Activated CD4-positive, alpha-beta T cell treated with anti-CD3 and anti-CD28 coated beads, Interleukin-2, amount 10 ng/mL, durations not matched to agents 7 days and 5 days (primary cell): ENCODE measurements at regions not wholly inside any gene's neighbourhood (a gene's known extent, or its start where the extent isn't known, plus 50 kb on each side); places are given as distances from the start of the nearest gene placed in this dataset.

Experiments used
- CTCF ChIA-PET: fragments of 350-600 bp; sonication (Branson Sonifier 250); formaldehyde crosslinking; loops from one replicate; lab custom pipeline; 2021; ENCODE audit warnings: antibody characterized with exemption; lab: Charles Lee
- POLR2A ChIA-PET: fragments of 350-600 bp; sonication (Branson Sonifier 250); formaldehyde crosslinking; loops from one replicate; lab custom pipeline; 2021; ENCODE audit warnings: antibody characterized with exemption; lab: Charles Lee
- DNase-seq: peaks from one replicate; pipeline ENCODE4 v3.0.0-alpha.2; 2020
- H3K27ac Mint-ChIP-seq: one replicate; pipeline ENCODE4 v1.8.0; 2021; ENCODE audit warnings: mild to moderate bottlenecking, moderate library complexity, mixed read lengths
- H3K27me3 Mint-ChIP-seq: one replicate; pipeline ENCODE4 v1.8.0; 2021; ENCODE audit warnings: mixed read lengths
- H3K36me3 Mint-ChIP-seq: one replicate; pipeline ENCODE4 v1.8.0; 2021; ENCODE audit warnings: low read depth, mixed read lengths
- H3K4me1 Mint-ChIP-seq: one replicate; pipeline ENCODE4 v1.8.0; 2021; ENCODE audit warnings: mixed read lengths
- H3K4me3 Mint-ChIP-seq: one replicate; pipeline ENCODE4 v1.8.0; 2021; ENCODE audit warnings: mild to moderate bottlenecking, moderate library complexity, mixed read lengths
- H3K9me3 Mint-ChIP-seq: one replicate; pipeline ENCODE4 v1.8.0; 2021; ENCODE audit warnings: mixed read lengths

DNA sequence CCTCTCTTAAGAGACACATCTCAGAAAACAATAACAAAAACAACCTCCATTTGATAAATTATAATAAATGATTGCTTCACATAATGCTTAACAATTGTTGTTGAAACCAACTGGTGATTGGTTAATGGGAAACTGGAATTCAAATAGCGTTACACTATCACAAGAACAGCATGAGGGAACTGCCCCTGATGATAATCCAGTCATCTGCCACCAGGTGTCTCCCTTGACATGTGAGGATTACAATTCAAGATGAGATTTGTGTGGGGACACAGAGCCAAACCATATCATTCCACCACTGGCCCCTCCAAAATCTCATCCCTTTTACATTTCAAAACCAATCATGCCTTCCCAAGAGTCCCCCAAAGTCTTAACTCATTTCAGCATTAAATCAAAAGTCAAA, 375.9 kb downstream of the BMPER start:
- no peak overlapping the region for H3K4me3 Mint-ChIP-seq
- DNase-seq = no peak
- no peak overlapping the region for H3K27ac Mint-ChIP-seq
- H3K4me1 Mint-ChIP-seq = peaks cover 8% of the 10 kb centered on the region
- POLR2A ChIA-PET = no interaction called here
- CTCF ChIA-PET = no interaction called here
- no peaks in the 10 kb centered on the region for H3K27me3 Mint-ChIP-seq
- no peaks in the 10 kb centered on the region for H3K36me3 Mint-ChIP-seq
- H3K9me3 Mint-ChIP-seq = peaks cover 16% of the 10 kb centered on the region

DNA sequence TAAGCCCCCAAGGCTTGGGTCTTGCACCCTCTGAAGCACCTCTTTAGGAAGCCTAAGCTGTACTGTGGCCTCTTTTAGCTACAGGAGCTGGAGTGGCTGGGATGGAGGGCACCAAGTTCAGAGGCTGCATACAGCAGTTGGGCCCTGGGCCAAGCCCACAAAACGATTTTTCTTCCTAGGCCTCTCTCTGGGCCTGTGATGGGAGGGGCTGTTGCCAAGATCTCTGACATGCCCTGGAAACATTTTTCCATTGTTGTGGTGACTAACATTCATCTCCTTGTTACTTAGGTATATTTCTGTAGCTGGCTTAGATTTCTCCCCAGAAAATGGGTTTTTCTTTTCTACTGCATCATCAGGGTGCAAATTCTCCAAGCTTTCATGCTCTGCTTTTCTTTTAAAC, 375.7 kb upstream of the NPSR1 start:
- POLR2A ChIA-PET = no interaction called here
- Mint-ChIP-seq H3K36me3 (no peaks in the 10 kb centered on the region), H3K4me1 (peaks cover 5% of the 10 kb centered on the region), H3K27ac (no peak overlapping the region), H3K27me3 (no peaks in the 10 kb centered on the region), H3K9me3 (peaks cover 13% of the 10 kb centered on the region), H3K4me3 (no peak overlapping the region)
- no peak for DNase-seq
- CTCF ChIA-PET = no interaction called here

GRCh38 chr7:34296663-34297062, 361.4 kb upstream of the NPSR1 start:
- no peak for DNase-seq
- Mint-ChIP-seq H3K36me3 (no peaks in the 10 kb centered on the region), H3K9me3 (no peaks in the 10 kb centered on the region), H3K27ac (no peak overlapping the region), H3K4me1 (no peaks in the 10 kb centered on the region), H3K27me3 (no peaks in the 10 kb centered on the region), H3K4me3 (no peak overlapping the region)
- POLR2A ChIA-PET = no interaction called here
- CTCF ChIA-PET = no interaction called here

DNA sequence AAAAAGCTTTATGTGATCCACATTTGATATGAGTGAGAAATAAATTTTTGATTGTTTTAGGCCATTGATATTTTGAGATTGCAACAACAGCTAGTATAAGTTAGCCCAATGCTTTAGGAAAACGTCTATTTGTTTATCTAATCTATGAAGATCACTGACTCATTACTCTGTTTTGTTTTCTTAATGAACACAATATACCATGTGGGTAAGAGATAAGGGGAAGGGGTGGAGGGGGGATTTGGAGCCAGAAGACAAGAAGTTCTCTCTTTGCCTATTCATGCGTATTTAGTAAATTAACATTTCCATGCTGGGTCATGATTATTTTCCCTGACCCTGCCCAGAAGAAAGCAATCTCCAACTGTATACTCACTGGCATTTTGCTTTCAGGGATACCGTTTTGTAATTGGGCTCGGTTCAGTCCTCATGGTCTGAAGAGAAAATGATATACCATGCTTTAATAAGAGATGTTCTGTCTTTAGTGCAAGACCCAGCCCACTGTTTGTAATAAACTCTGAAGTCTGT, 359.5 kb upstream of the NPSR1 start:
- DNase-seq = no peak
- H3K36me3 Mint-ChIP-seq = no peaks in the 10 kb centered on the region
- ChIA-PET POLR2A (no interaction called here), CTCF (no interaction called here)
- H3K27ac Mint-ChIP-seq = no peak overlapping the region
- no peak overlapping the region for H3K4me3 Mint-ChIP-seq
- H3K9me3 Mint-ChIP-seq = no peaks in the 10 kb centered on the region
- no peaks in the 10 kb centered on the region for H3K27me3 Mint-ChIP-seq
- no peaks in the 10 kb centered on the region for H3K4me1 Mint-ChIP-seq

- H3K36me3 Mint-ChIP-seq = no peaks in the 10 kb centered on the region
- ChIA-PET CTCF (no interaction called here), POLR2A (no interaction called here)
- no peak for DNase-seq
- H3K9me3 Mint-ChIP-seq = no peaks in the 10 kb centered on the region
- H3K27me3 Mint-ChIP-seq = no peaks in the 10 kb centered on the region
- H3K27ac Mint-ChIP-seq = no peak overlapping the region
- no peaks in the 10 kb centered on the region for H3K4me1 Mint-ChIP-seq
- H3K4me3 Mint-ChIP-seq = no peak overlapping the region
These were observed 359.0 kb upstream of the NPSR1 start for GRCh38 chr7:34299066-34299465.

DNA sequence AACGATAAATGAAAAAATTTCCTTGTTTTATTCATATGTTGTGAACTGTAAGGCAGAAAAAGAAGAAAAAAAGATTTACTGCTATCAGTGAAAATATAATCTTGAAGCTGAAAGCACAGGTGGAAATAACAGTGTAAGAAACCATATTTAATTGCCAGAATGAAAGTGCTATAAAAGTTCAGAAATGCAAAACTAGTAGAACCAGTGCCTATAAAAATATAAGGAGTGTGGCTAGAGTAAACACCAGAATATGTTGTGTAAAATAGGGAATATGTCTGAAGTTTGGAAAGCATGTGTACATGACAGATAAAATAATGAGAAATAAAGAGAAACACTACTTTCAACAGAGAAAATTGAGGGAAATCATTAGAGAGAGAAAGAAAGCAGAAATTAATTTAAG, 350.5 kb upstream of the NPSR1 start:
- Mint-ChIP-seq H3K36me3 (no peaks in the 10 kb centered on the region), H3K27ac (no peak overlapping the region), H3K4me3 (no peak overlapping the region), H3K4me1 (no peaks in the 10 kb centered on the region), H3K9me3 (peaks cover 7% of the 10 kb centered on the region), H3K27me3 (no peaks in the 10 kb centered on the region)
- CTCF ChIA-PET = no interaction called here
- no peak for DNase-seq
- POLR2A ChIA-PET = no interaction called here

- POLR2A ChIA-PET = no interaction called here
- H3K27ac Mint-ChIP-seq = no peak overlapping the region
- H3K27me3 Mint-ChIP-seq = no peaks in the 10 kb centered on the region
- DNase-seq = no peak
- H3K4me1 Mint-ChIP-seq = no peaks in the 10 kb centered on the region
- peaks cover 11% of the 10 kb centered on the region for H3K9me3 Mint-ChIP-seq
- H3K4me3 Mint-ChIP-seq = no peak overlapping the region
- CTCF ChIA-PET = interaction anchor here (0.7 kb wide), 1 partner anchor 248 kb away, joined by 4 read pairs; no protein-coding TSS in a partner anchor
- H3K36me3 Mint-ChIP-seq = no peaks in the 10 kb centered on the region
These were observed 349.4 kb upstream of the NPSR1 start for GRCh38 chr7:34308595-34308994.

- POLR2A ChIA-PET = no interaction called here
- DNase-seq = no peak
- CTCF ChIA-PET = interaction anchor here (0.7 kb wide), 1 partner anchor 248 kb away, joined by 4 read pairs; no protein-coding TSS in a partner anchor
- no peak overlapping the region for H3K4me3 Mint-ChIP-seq
- no peaks in the 10 kb centered on the region for H3K4me1 Mint-ChIP-seq
- peaks cover 11% of the 10 kb centered on the region for H3K9me3 Mint-ChIP-seq
- H3K36me3 Mint-ChIP-seq = no peaks in the 10 kb centered on the region
- no peaks in the 10 kb centered on the region for H3K27me3 Mint-ChIP-seq
- no peak overlapping the region for H3K27ac Mint-ChIP-seq
These were observed 348.9 kb upstream of the NPSR1 start for GRCh38 chr7:34309116-34309515.

GRCh38 chr7:34309584-34309983, 348.4 kb upstream of the NPSR1 start:
- Mint-ChIP-seq H3K27ac (no peak overlapping the region), H3K4me3 (no peak overlapping the region), H3K36me3 (no peaks in the 10 kb centered on the region), H3K9me3 (peaks cover 11% of the 10 kb centered on the region), H3K4me1 (no peaks in the 10 kb centered on the region), H3K27me3 (no peaks in the 10 kb centered on the region)
- CTCF ChIA-PET = interaction anchor here (0.7 kb wide), 1 partner anchor 247 kb away, joined by 4 read pairs; no protein-coding TSS in a partner anchor
- POLR2A ChIA-PET = no interaction called here
- no peak for DNase-seq

DNA sequence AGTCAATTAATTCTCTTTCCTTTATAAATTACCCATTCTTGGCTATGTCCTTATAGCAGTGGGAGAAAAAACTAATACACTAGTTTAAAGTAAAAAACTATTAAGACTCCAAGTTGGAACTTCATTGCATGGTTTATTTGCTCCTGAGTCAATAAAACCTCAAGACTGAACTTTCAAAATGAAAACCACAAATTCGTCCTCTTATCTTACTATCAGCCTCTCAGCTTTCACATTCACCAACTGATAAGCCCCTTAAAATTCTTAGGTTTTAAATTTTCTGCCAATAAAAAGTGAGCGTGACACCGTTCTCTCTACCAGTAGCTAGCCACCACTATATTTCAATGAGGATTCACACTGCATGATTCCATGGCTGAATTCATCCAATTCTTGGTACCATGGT, 346.4 kb upstream of the NPSR1 start:
- no peaks in the 10 kb centered on the region for H3K4me1 Mint-ChIP-seq
- no peak overlapping the region for H3K27ac Mint-ChIP-seq
- no peaks in the 10 kb centered on the region for H3K36me3 Mint-ChIP-seq
- ChIA-PET POLR2A (no interaction called here), CTCF (no interaction called here)
- no peak for DNase-seq
- H3K9me3 Mint-ChIP-seq = peaks cover 11% of the 10 kb centered on the region
- H3K27me3 Mint-ChIP-seq = no peaks in the 10 kb centered on the region
- H3K4me3 Mint-ChIP-seq = no peak overlapping the region

GRCh38 chr7:34312624-34313023, 345.4 kb upstream of the NPSR1 start:
- no peaks in the 10 kb centered on the region for H3K4me1 Mint-ChIP-seq
- H3K9me3 Mint-ChIP-seq = peaks cover 11% of the 10 kb centered on the region

GRCh38 chr7:34313289-34313688, 344.7 kb upstream of the NPSR1 start:
- Mint-ChIP-seq H3K4me1 (no peaks in the 10 kb centered on the region), H3K27ac (no peak overlapping the region), H3K9me3 (peaks cover 11% of the 10 kb centered on the region), H3K4me3 (no peak overlapping the region), H3K36me3 (no peaks in the 10 kb centered on the region), H3K27me3 (no peaks in the 10 kb centered on the region)
- ChIA-PET POLR2A (no interaction called here), CTCF (no interaction called here)
- no peak for DNase-seq

More at GRCh38 chr7:34312624-34313023, 345.4 kb upstream of the NPSR1 start:
- no peaks in the 10 kb centered on the region for H3K27me3 Mint-ChIP-seq
- no peak overlapping the region for H3K4me3 Mint-ChIP-seq
- no peak for DNase-seq
- H3K36me3 Mint-ChIP-seq = no peaks in the 10 kb centered on the region
- POLR2A ChIA-PET = no interaction called here
- no peak overlapping the region for H3K27ac Mint-ChIP-seq
- CTCF ChIA-PET = no interaction called here

GRCh38 chr7:34315032-34315431, 343.0 kb upstream of the NPSR1 start:
- Mint-ChIP-seq H3K9me3 (peaks cover 11% of the 10 kb centered on the region), H3K27ac (no peak overlapping the region), H3K27me3 (no peaks in the 10 kb centered on the region), H3K36me3 (no peaks in the 10 kb centered on the region), H3K4me3 (no peak overlapping the region), H3K4me1 (no peaks in the 10 kb centered on the region)
- ChIA-PET POLR2A (no interaction called here), CTCF (no interaction called here)
- no peak for DNase-seq

DNA sequence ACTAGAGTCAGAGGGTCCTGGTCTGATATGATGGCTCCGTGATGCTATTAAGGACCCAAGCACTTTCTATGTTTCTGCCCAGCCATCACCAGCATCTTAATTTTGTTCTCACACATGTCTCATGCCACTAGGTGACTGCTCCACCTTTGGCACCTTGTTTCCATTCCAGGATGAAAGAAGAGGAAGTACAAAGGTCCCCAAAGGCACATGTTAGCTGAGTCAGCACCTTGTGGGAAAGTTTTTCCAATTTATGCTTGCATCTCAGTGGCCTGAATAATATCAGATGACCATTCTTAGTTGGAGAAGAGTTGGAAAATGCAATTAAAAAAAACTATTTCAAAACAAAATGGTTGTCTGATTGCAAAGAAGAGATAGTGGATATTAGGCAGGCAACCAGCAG, 341.0 kb upstream of the NPSR1 start:
- Mint-ChIP-seq H3K4me3 (no peak overlapping the region), H3K4me1 (no peaks in the 10 kb centered on the region), H3K27ac (no peak overlapping the region), H3K27me3 (peaks cover 9% of the 10 kb centered on the region), H3K9me3 (peaks cover 9% of the 10 kb centered on the region), H3K36me3 (no peaks in the 10 kb centered on the region)
- ChIA-PET CTCF (no interaction called here), POLR2A (no interaction called here)
- DNase-seq = no peak
